ENCODE measurements at regions not wholly inside any gene's neighbourhood (a gene's known extent, or its start where the extent isn't known, plus 50 kb on each side); places are given as distances from the start of the nearest gene placed in this dataset.
"Not testable (repeated sequence)": the region's sequence is repeated elsewhere in the genome, so short reads cannot be mapped to it uniquely, and the experiment has no call there.

DNA sequence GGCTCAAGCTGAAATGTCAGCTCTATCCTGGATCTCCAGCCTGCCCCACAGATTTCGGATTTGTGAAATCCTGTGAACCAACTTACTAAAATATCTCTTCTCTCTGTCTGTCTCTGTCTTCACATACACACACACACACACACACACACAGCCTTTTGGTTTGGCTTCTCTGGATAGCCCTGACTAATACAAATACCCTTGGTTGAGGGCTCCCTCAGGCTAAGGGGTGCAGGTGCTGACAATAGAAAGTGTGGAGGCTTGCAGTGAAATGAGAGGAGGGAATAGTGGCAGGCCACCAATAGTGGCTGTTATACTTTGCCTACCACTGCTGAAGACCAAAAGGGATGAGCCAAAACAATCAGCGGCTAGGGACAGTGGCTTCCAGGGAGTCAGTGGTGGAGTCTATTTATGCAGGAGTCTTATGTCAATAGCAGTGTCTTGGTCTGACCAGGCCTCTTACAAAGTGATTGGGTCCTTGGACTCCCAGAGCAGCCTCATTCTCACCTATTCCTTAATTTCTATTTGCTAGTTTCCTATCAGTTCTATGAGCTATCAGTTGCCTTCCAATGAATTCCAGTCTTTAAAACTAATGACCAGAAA, 93.2 kb upstream of the GAS1 start:
- DNase-seq (ENCODE audit: low spot score) = no peak
- H3K9me3 Mint-ChIP-seq (ENCODE audit: unreplicated experiment) = no peaks in the 10 kb centered on the region
- no peaks in the 10 kb centered on the region for H3K36me3 Mint-ChIP-seq (ENCODE audit: low read depth, unreplicated experiment)
- no peak overlapping the region for H3K27ac Mint-ChIP-seq (ENCODE audit: unreplicated experiment)
- H3K27me3 Mint-ChIP-seq (ENCODE audit: unreplicated experiment) = peaks cover 4% of the 10 kb centered on the region
- TF ChIP-seq, protein P1, sequence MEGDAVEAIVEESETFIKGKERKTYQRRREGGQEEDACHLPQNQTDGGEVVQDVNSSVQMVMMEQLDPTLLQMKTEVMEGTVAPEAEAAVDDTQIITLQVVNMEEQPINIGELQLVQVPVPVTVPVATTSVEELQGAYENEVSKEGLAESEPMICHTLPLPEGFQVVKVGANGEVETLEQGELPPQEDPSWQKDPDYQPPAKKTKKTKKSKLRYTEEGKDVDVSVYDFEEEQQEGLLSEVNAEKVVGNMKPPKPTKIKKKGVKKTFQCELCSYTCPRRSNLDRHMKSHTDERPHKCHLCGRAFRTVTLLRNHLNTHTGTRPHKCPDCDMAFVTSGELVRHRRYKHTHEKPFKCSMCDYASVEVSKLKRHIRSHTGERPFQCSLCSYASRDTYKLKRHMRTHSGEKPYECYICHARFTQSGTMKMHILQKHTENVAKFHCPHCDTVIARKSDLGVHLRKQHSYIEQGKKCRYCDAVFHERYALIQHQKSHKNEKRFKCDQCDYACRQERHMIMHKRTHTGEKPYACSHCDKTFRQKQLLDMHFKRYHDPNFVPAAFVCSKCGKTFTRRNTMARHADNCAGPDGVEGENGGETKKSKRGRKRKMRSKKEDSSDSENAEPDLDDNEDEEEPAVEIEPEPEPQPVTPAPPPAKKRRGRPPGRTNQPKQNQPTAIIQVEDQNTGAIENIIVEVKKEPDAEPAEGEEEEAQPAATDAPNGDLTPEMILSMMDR (IDR thresholded peaks at IDR 0.05; ENCODE audit: unreplicated experiment) = no peak
- no peaks in the 10 kb centered on the region for H3K4me1 Mint-ChIP-seq (ENCODE audit: unreplicated experiment)
- peak overlapping the region; percentile 61 for H3K4me3 Mint-ChIP-seq (ENCODE audit: unreplicated experiment)

DNA sequence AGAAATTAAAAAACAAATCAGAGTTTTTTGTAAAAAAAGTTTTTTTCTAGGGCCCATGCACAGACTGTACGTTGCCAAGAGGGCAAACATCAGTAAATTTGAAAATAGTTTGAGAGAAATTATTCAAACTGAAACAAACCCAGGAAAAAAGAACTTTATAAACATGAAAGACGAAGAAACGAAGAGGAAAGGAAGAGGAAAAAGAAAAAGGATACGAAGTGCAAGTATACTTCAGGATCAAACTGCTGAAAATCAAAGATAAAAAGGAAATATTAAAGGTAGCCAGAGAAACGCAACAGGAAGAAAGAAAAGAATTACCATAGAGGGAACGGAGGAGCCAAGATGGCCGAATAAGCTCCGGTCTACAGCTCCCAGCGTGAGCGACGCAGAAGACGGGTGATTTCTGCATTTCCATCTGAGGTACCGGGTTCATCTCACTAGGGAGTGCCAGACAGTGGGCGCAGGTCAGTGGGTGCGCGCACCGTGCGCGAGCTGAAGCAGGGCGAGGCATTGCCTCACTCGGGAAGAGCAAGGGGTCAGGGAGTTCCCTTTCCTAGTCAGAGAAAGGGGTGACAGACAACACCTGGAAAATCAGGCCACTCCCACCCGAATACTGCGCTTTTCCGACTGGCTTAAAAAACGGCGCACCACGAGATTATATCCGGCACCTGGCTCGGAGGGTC, 94.4 kb upstream of the GAS1 start:
- H3K4me1 Mint-ChIP-seq (ENCODE audit: unreplicated experiment); H3K9me3 Mint-ChIP-seq (ENCODE audit: unreplicated experiment); DNase-seq (ENCODE audit: low spot score); H3K36me3 Mint-ChIP-seq (ENCODE audit: low read depth, unreplicated experiment); H3K27me3 Mint-ChIP-seq (ENCODE audit: unreplicated experiment): not testable (repeated sequence)
- Mint-ChIP-seq H3K4me3 (ENCODE audit: unreplicated experiment) (peak overlapping the region; percentile 68), H3K27ac (ENCODE audit: unreplicated experiment) (peak overlapping the region; percentile 91)

DNA sequence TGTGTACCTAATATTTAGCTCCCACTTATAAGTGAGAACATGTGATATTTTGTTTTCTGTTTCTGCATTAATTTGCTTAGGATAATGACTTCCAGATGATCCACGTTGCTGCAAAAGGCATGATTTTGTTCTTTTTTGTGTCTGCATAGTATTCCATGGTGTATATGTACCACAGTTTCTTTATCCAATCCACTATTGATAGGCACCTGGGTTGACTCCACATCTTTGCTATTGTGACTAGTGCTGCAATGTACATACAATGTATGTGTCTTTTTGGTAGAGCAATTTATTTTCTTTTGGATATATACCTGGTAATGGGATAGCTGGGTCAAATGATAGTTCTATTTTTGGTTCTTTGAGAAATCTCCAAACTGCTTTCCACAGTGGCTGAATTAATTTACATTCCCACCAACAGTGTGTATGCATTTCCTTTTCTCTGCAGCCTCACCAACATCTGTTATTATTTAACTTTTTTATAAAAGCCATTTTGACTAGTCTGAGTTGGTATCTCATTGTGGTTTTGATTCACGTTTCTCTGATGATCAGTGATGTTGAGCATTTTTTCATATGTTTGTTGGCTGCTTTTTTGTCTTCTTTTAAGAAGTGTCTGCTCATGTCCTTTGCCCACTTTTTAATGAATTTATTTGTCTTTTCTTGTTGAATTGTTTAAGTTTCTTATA, 102.8 kb upstream of the GAS1 start:
- H3K9me3 Mint-ChIP-seq (ENCODE audit: unreplicated experiment); H3K36me3 Mint-ChIP-seq (ENCODE audit: low read depth, unreplicated experiment); H3K27me3 Mint-ChIP-seq (ENCODE audit: unreplicated experiment); DNase-seq (ENCODE audit: low spot score); H3K27ac Mint-ChIP-seq (ENCODE audit: unreplicated experiment); H3K4me1 Mint-ChIP-seq (ENCODE audit: unreplicated experiment); H3K4me3 Mint-ChIP-seq (ENCODE audit: unreplicated experiment): not testable (repeated sequence)

DNA sequence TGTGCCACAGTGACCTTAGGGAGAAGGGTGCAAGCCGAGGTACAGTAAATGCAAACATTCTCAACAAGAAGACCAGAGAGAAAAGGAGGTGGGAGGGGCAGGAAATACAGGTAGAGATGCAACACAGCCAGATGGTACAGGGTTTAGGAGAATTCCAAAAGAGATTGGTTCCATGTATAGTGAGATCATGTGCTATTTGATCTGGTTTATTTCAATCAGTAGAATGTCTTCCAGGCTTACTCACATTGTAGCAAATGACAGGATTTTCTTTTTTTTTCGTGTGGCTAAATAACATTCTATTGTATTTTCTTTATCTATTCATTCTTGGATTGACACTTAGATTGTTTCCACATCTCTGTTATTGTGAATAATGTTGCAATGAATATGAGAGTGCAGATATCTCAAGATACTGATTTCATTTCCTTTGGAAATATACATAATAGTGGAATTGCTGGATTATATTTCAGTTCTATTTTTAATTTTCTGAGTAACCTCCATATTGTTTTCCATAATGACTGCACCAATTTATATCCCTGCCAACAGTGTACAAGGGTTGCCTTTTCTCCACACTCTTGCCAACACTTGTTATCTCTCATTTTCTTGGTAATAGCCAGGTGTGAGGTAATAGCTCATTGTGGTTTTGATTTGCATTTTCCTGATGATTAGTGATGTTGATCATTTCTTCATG, 107.8 kb upstream of the GAS1 start:
- no peaks in the 10 kb centered on the region for H3K9me3 Mint-ChIP-seq (ENCODE audit: unreplicated experiment)
- no peaks in the 10 kb centered on the region for H3K36me3 Mint-ChIP-seq (ENCODE audit: low read depth, unreplicated experiment)
- no peaks in the 10 kb centered on the region for H3K4me1 Mint-ChIP-seq (ENCODE audit: unreplicated experiment)
- TF ChIP-seq, protein P1 (IDR thresholded peaks at IDR 0.05; ENCODE audit: unreplicated experiment) = no peak
- H3K27ac Mint-ChIP-seq (ENCODE audit: unreplicated experiment) = no peak overlapping the region
- no peak overlapping the region for H3K4me3 Mint-ChIP-seq (ENCODE audit: unreplicated experiment)
- H3K27me3 Mint-ChIP-seq (ENCODE audit: unreplicated experiment) = peaks cover 2% of the 10 kb centered on the region
- no peak for DNase-seq (ENCODE audit: low spot score)

DNA sequence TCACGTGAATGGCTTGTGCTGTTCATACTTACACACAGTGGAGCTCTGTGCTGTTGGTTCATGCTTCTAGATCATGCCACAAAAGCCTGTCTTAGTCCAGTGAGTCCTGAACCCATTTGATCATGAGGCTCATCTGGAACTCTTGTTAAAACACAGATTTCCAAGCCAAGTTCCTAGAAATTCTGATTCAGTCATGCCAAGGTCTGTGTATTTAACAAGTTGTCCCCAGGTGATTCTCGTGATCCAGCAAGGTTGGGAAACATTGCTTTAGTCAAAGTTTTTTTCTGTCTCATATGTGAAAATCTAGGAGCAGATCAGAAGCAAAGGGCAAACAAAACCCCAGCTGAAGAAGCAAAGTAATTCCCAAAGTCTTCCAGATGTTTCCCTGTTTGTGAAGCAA, 112.5 kb upstream of the GAS1 start:
- Mint-ChIP-seq H3K9me3 (ENCODE audit: unreplicated experiment) (no peaks in the 10 kb centered on the region), H3K27ac (ENCODE audit: unreplicated experiment) (no peak overlapping the region), H3K36me3 (ENCODE audit: low read depth, unreplicated experiment) (no peaks in the 10 kb centered on the region), H3K27me3 (ENCODE audit: unreplicated experiment) (peaks cover 3% of the 10 kb centered on the region), H3K4me1 (ENCODE audit: unreplicated experiment) (no peaks in the 10 kb centered on the region), H3K4me3 (ENCODE audit: unreplicated experiment) (no peak overlapping the region)
- TF ChIP-seq, protein P1 (IDR thresholded peaks at IDR 0.05; ENCODE audit: unreplicated experiment) = no peak
- DNase-seq (ENCODE audit: low spot score) = no peak
